PFSK-1 (cell line): ENCODE measurements at regions not wholly inside any gene's neighbourhood (a gene's known extent, or its start where the extent isn't known, plus 50 kb on each side); places are given as distances from the start of the nearest gene placed in this dataset.

Source experiments
- FOXP2 ChIP-seq: optimal IDR thresholded peaks from 2 replicates; pipeline ENCODE3; 2011; ENCODE audit warnings: borderline replicate concordance, control low read depth, inconsistent platforms; ENCODE audit not compliant: insufficient read depth; ENCODE audit errors: extremely low read length, extremely low read depth
- POLR2AphosphoS5 ChIP-seq: IDR thresholded peaks from 2 replicates; pipeline ENCODE4 v1.6.1; 2012; ENCODE audit warnings: low read depth, mild to moderate bottlenecking, control low read depth, low read length, moderate library complexity
- SIN3A ChIP-seq: IDR thresholded peaks from 2 replicates; pipeline ENCODE4 v1.6.1; 2012; ENCODE audit warnings: mild to moderate bottlenecking, low read length, moderate library complexity, borderline replicate concordance; ENCODE audit not compliant: insufficient read depth
- TAF1 ChIP-seq: IDR thresholded peaks from 2 replicates; pipeline ENCODE4 v1.6.1; 2012; ENCODE audit warnings: low read length, control low read depth, borderline replicate concordance; ENCODE audit not compliant: insufficient read depth
- TF ChIP-seq, protein P1 (sequence below), 2 experiments: IDR thresholded peaks; 2 replicates each; pipeline versions ENCODE4 v1.6.1 to v1.8.0; 2011 to 2012; ENCODE audit warnings: low read depth in 2 of 2, low read length in 2 of 2, control low read depth in 1 of 2, inconsistent platforms in 1 of 2, mild to moderate bottlenecking in 1 of 2, moderate library complexity in 1 of 2; ENCODE audit not compliant: insufficient read depth in 1 of 2

DNA sequence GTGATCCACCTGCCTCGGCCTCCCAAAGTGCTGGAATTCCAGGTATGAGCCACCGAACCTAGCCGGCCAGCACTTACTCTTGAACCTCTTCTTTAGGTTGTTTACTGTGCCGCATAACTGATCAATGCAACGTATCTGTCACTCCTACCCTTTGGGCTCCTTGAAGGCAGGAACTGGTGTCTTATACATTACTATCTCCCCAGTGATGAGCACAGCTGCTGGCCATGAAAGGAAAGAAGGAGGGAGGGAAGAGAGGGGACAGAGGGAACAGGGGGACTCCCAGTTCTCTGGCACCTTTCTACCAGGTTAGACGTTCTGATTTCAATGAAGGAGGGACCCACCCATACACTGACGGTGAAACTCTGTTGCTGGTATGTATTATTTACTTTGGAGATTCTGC lies 111.8 kb upstream of the NANOS1 start:
- TF ChIP-seq TAF1 (no peak), POLR2AphosphoS5 (no peak), FOXP2 (no peak), SIN3A (no peak)
- TF ChIP-seq, protein P1, sequence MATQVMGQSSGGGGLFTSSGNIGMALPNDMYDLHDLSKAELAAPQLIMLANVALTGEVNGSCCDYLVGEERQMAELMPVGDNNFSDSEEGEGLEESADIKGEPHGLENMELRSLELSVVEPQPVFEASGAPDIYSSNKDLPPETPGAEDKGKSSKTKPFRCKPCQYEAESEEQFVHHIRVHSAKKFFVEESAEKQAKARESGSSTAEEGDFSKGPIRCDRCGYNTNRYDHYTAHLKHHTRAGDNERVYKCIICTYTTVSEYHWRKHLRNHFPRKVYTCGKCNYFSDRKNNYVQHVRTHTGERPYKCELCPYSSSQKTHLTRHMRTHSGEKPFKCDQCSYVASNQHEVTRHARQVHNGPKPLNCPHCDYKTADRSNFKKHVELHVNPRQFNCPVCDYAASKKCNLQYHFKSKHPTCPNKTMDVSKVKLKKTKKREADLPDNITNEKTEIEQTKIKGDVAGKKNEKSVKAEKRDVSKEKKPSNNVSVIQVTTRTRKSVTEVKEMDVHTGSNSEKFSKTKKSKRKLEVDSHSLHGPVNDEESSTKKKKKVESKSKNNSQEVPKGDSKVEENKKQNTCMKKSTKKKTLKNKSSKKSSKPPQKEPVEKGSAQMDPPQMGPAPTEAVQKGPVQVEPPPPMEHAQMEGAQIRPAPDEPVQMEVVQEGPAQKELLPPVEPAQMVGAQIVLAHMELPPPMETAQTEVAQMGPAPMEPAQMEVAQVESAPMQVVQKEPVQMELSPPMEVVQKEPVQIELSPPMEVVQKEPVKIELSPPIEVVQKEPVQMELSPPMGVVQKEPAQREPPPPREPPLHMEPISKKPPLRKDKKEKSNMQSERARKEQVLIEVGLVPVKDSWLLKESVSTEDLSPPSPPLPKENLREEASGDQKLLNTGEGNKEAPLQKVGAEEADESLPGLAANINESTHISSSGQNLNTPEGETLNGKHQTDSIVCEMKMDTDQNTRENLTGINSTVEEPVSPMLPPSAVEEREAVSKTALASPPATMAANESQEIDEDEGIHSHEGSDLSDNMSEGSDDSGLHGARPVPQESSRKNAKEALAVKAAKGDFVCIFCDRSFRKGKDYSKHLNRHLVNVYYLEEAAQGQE (IDR thresholded peaks at IDR 0.05; ENCODE audit: insufficient read depth in 1 of 2, low read depth in 2 of 2, low read length in 2 of 2): no peak
